ENCODE measurements at regions not wholly inside any gene's neighbourhood (a gene's known extent, or its start where the extent isn't known, plus 50 kb on each side); places are given as distances from the start of the nearest gene placed in this dataset.
A peak's percentile ranks its signal among the peaks of the same experiment; 100 is the strongest.

DNA sequence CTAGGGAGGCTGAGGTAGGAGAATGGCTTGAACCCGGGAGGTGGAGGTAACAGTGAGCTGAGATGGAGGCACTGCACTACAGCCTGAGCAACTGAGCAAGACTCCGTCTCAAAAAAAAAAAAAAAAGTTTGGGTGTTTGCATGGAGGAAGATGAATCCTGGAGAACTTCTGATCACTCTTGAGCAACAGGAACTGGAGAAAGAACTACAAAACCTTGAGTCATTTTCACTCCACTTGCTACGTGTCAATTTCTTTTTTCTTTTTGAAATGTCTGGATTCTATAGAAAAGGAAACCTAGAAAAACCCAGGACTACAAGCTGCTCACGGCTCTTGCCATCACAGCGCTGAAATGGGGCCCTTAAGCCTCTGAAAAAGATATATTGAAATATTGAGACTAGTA, 189.6 kb upstream of the NRP1 start:
- DNase-seq (ENCODE audit: low read depth): peak; percentile 43
- TF ChIP-seq CTCF (conservative IDR thresholded peaks at IDR 0.05; ENCODE audit: low read length): no peak
- no peak overlapping the region for H3K4me3 ChIP-seq (ENCODE audit: low read length)

- DNase-seq (ENCODE audit: low read depth): no peak
- no peak for TF ChIP-seq CTCF (conservative IDR thresholded peaks at IDR 0.05; ENCODE audit: low read length)
- no peak overlapping the region for H3K4me3 ChIP-seq (ENCODE audit: low read length)
Observed at GRCh38 chr10:33523236-33523792, 188.8 kb upstream of the NRP1 start.

- DNase-seq (ENCODE audit: low read depth): no peak
- H3K4me3 ChIP-seq (ENCODE audit: low read length): no peak overlapping the region
- TF ChIP-seq CTCF (conservative IDR thresholded peaks at IDR 0.05; ENCODE audit: low read length): no peak
Observed at GRCh38 chr10:33521904-33522303, 187.4 kb upstream of the NRP1 start.

DNA sequence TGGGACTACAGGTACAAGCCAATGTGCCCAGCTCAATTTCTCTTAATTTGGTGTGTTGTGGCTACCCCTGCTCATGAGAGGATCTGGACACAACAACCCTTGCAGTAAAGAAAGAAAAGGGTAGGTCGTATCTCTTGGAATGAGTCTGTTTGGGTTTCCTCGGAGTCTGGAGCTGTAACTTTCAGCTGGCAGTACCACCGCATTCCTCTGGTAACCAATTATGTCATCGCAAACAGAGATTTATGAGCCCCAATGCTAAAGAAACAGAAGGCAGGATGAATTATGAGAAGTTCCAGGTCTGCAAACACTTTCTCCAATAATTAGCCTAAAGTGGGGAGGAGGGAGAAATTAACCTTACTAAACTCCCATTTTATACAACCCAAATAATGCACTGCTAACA, 186.6 kb upstream of the NRP1 start:
- DNase-seq (ENCODE audit: low read depth): peak; percentile 51
- no peak for TF ChIP-seq CTCF (conservative IDR thresholded peaks at IDR 0.05; ENCODE audit: low read length)
- no peak overlapping the region for H3K4me3 ChIP-seq (ENCODE audit: low read length)

- DNase-seq (ENCODE audit: low read depth): peak; percentile 24
- H3K4me3 ChIP-seq (ENCODE audit: low read length): no peak overlapping the region
- TF ChIP-seq CTCF (conservative IDR thresholded peaks at IDR 0.05; ENCODE audit: low read length): no peak
Observed at GRCh38 chr10:33520223-33520622, 185.8 kb upstream of the NRP1 start.

GRCh38 chr10:33519130-33519860, 184.8 kb upstream of the NRP1 start:
- DNase-seq (ENCODE audit: low read depth): no peak
- no peak overlapping the region for H3K4me3 ChIP-seq (ENCODE audit: low read length)
- no peak for TF ChIP-seq CTCF (conservative IDR thresholded peaks at IDR 0.05; ENCODE audit: low read length)

GRCh38 chr10:33510206-33510605, 175.7 kb upstream of the NRP1 start:
- no peak for TF ChIP-seq CTCF (conservative IDR thresholded peaks at IDR 0.05; ENCODE audit: low read length)
- no peak for DNase-seq (ENCODE audit: low read depth)
- H3K4me3 ChIP-seq (ENCODE audit: low read length): no peak overlapping the region
